Uterus (tissue), 2 donors: ENCODE measurements at regions not wholly inside any gene's neighbourhood (a gene's known extent, or its start where the extent isn't known, plus 50 kb on each side); places are given as distances from the start of the nearest gene placed in this dataset.

ENCODE experiments used
- CTCF ChIP-seq, 4 experiments: fragments of 200-600 bp in 2 of 4; fragments of 450-650 bp in 2 of 4; sonication (generic) in 2 of 4; IDR thresholded peaks; one replicate each; pipeline ENCODE4 v1.5.1; 2016 to 2019; ENCODE audit warnings: antibody characterized with exemption in 4 of 4, mild to moderate bottlenecking in 2 of 4, moderate library complexity in 1 of 4
- POLR2A ChIP-seq, 2 donors: fragments of 450-650 bp; IDR thresholded peaks; one replicate each; pipeline ENCODE4 v1.6.1; 2016; ENCODE audit warnings: antibody characterized with exemption in 2 of 2, mild to moderate bottlenecking in 1 of 2, moderate library complexity in 1 of 2

GRCh38 chr3:181279239-181279565, 289.7 kb upstream of the DNAJC19 start:
- TF ChIP-seq CTCF (IDR thresholded peaks at IDR 0.05) (no peak), POLR2A (IDR thresholded peaks at IDR 0.05) (no peak)
